Right renal cortex interstitium (tissue), 3 donors: ENCODE measurements at regions not wholly inside any gene's neighbourhood (a gene's known extent, or its start where the extent isn't known, plus 50 kb on each side); places are given as distances from the start of the nearest gene placed in this dataset.

ENCODE experiments used
- DNase-seq, 3 donors: peaks; one replicate each; pipeline ENCODE4 v3.0.0-alpha.2; 2013; ENCODE audit warnings: low read depth in 3 of 3, low spot score in 2 of 3

GRCh38 chr19:20252613-20253012, 85.6 kb downstream of the ZNF486 start:
- DNase-seq = no peak

GRCh38 chr19:20250627-20251026, 83.6 kb downstream of the ZNF486 start:
- no peak for DNase-seq

GRCh38 chr19:20250121-20250520, 83.1 kb downstream of the ZNF486 start:
- DNase-seq = no peak
